Panc1 (cell line): ENCODE measurements at regions not wholly inside any gene's neighbourhood (a gene's known extent, or its start where the extent isn't known, plus 50 kb on each side); places are given as distances from the start of the nearest gene placed in this dataset.

Experiments
- ATAC-seq: fragments of 200-7000 bp; cut with Tn5 transposase; 2 replicates; pipeline ENCODE4 v1.9.1; 2020; ENCODE audit warnings: mild to moderate bottlenecking, moderate library complexity
- BruUV-seq: library from RNA; stranded (reverse); fragments of 400-500 nt; replicated peaks from 2 replicates; lab custom pipeline; 2021; lab: Mats Ljungman, UMichigan
- CTCF ChIA-PET: fragments of 300-600 bp; sonication (Branson Sonifier 250); formaldehyde crosslinking; loops from one replicate; lab custom pipeline; 2022; ENCODE audit warnings: antibody characterized with exemption; lab: Charles Lee
- POLR2A ChIA-PET: fragments of 300-600 bp; sonication (Branson Sonifier 250); formaldehyde crosslinking; loops from one replicate; lab custom pipeline; 2022; ENCODE audit warnings: antibody characterized with exemption; lab: Charles Lee
- DNase-seq: peaks from one replicate; pipeline ENCODE4 v3.0.0-alpha.2; 2010; ENCODE audit warnings: low read depth, low spot score
- H3K27ac ChIP-seq: 2 replicates; pipeline ENCODE4 v1.5.1; 2011; ENCODE audit warnings: mild to moderate bottlenecking, low read length, inconsistent platforms
- H3K27me3 ChIP-seq: fragments of 200-500 bp; sonication (Bioruptor generic); 2 replicates; pipeline ENCODE4 v1.6.0; 2014; ENCODE audit warnings: low read length, inconsistent platforms; ENCODE audit not compliant: control insufficient read depth, insufficient read depth
- H3K36me3 ChIP-seq: fragments of 200-500 bp; sonication (Bioruptor generic); 2 replicates; pipeline ENCODE4 v1.5.1; 2014; ENCODE audit warnings: inconsistent platforms, mild to moderate bottlenecking, low read length, moderate library complexity; ENCODE audit not compliant: control insufficient read depth, insufficient read depth
- H3K4me1 ChIP-seq: 2 replicates; pipeline ENCODE4 v1.5.1; 2011; ENCODE audit warnings: inconsistent platforms, mild to moderate bottlenecking, low read length, moderate library complexity; ENCODE audit not compliant: control insufficient read depth, insufficient read depth
- H3K4me3 ChIP-seq, 2 experiments: 2 replicates each; pipeline ENCODE4 v1.5.1; 2011 to 2012; ENCODE audit warnings: low read depth in 2 of 2, low read length in 2 of 2, mild to moderate bottlenecking in 2 of 2, inconsistent platforms in 1 of 2, moderate library complexity in 1 of 2
- H3K9me3 ChIP-seq: fragments of 200-500 bp; sonication (Bioruptor generic); 2 replicates; pipeline ENCODE4 v1.5.1; 2014; ENCODE audit warnings: low read depth, mild to moderate bottlenecking, inconsistent platforms, low read length, moderate library complexity; ENCODE audit not compliant: control insufficient read depth, insufficient read depth
- CTCF ChIP-seq: fragments of 450-650 bp; IDR thresholded peaks from 2 replicates; pipeline ENCODE4 v1.5.1; 2017; ENCODE audit warnings: mild to moderate bottlenecking
- POLR2AphosphoS5 ChIP-seq: IDR thresholded peaks from 2 replicates; pipeline ENCODE4 v1.6.1; 2012; ENCODE audit warnings: mild to moderate bottlenecking, low read depth, low read length, moderate library complexity
- REST ChIP-seq, 2 experiments: IDR thresholded peaks; 2 replicates each; pipeline ENCODE4 v1.6.1; 2011 to 2012; ENCODE audit warnings: low read depth in 2 of 2, control low read depth in 1 of 2, low read length in 1 of 2, mild to moderate bottlenecking in 1 of 2, moderate library complexity in 1 of 2; ENCODE audit not compliant: insufficient read depth in 1 of 2
- SIN3A ChIP-seq: IDR thresholded peaks from 2 replicates; pipeline ENCODE4 v1.6.1; 2012; ENCODE audit warnings: low read depth, mild to moderate bottlenecking, low read length, moderate library complexity, borderline replicate concordance; ENCODE audit not compliant: insufficient read depth
- TCF7L2 ChIP-seq: IDR thresholded peaks from 2 replicates; pipeline ENCODE4 v1.6.1; 2011; ENCODE audit warnings: mild to moderate bottlenecking, low read depth, low read length, inconsistent platforms
- in situ Hi-C: cut with HindIII; loops from 2 replicates; pipeline ENCODE4 v1.10.0; 2016; ENCODE audit warnings: low sequenced_read_pairs, low pct_unique_long_range_greater_than_20kb
- intact Hi-C: fragments of 100-400 bp; cut with micrococcal nuclease; formaldehyde crosslinking; loops from one replicate; pipeline ENCODE4 v1.10.0; 2022; ENCODE audit not compliant: unreplicated experiment

- H3K9me3 ChIP-seq = no peaks in the 10 kb centered on the region
- H3K27me3 ChIP-seq = no peaks in the 10 kb centered on the region
- no peak overlapping the region for H3K27ac ChIP-seq
- TF ChIP-seq REST (IDR thresholded peaks at IDR 0.05; ENCODE audit: insufficient read depth in 1 of 2, low read depth in 2 of 2, low read length in 1 of 2) = no peak
- no peak for TF ChIP-seq SIN3A
- no peak for TF ChIP-seq POLR2AphosphoS5
- TF ChIP-seq TCF7L2 = no peak
- no peak for TF ChIP-seq CTCF
- BruUV-seq = no TSS peak
- ChIA-PET POLR2A (interaction anchor here (0.6 kb wide), 1 partner anchor 28 kb away, joined by 3 read pairs; no protein-coding TSS in a partner anchor), CTCF (no interaction called here)
- H3K36me3 ChIP-seq = no peaks in the 10 kb centered on the region
- H3K4me1 ChIP-seq = no peaks in the 10 kb centered on the region
- H3K4me3 ChIP-seq = no peak overlapping the region
- DNase-seq = no peak
- in situ Hi-C loops (no loop called here), intact Hi-C loops (no loop called here)
- no peak for ATAC-seq
Observed at GRCh38 chr20:16194617-16195360, 378.5 kb downstream of the KIF16B start.

DNA sequence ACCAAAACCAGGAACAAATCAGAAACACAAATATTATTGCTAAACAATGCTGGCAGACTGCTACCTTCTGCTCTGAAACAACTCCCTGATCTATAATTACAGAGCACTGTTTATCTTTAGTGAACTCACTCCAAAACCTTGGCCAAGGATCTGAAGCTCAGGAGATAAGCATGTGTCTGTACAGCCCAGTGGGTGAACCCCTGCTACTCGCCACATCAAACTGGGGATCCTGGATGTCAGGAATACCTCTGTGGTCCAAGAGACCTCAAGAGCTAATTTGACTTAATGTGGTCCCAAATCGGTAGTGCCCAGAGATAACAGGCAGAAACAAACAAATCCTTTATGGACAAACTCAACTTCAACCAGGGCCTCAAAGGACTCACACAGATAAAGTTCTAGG is 381.8 kb downstream of the KIF16B start:
- no peak overlapping the region for H3K27ac ChIP-seq
- no peaks in the 10 kb centered on the region for H3K27me3 ChIP-seq
- no peaks in the 10 kb centered on the region for H3K4me1 ChIP-seq
- DNase-seq (no peak), ATAC-seq (no peak)
- in situ Hi-C loops = no loop called here
- ChIA-PET CTCF (no interaction called here), POLR2A (no interaction called here)
- intact Hi-C loops = no loop called here
- BruUV-seq = no TSS peak
- no peaks in the 10 kb centered on the region for H3K9me3 ChIP-seq
- H3K36me3 ChIP-seq = no peaks in the 10 kb centered on the region
- H3K4me3 ChIP-seq = no peak overlapping the region
- TF ChIP-seq POLR2AphosphoS5 (no peak), TCF7L2 (no peak), REST (IDR thresholded peaks at IDR 0.05; ENCODE audit: insufficient read depth in 1 of 2, low read depth in 2 of 2, low read length in 1 of 2) (no peak), CTCF (no peak), SIN3A (no peak)
